ENCODE measurements at regions not wholly inside any gene's neighbourhood (a gene's known extent, or its start where the extent isn't known, plus 50 kb on each side); places are given as distances from the start of the nearest gene placed in this dataset.

DNA sequence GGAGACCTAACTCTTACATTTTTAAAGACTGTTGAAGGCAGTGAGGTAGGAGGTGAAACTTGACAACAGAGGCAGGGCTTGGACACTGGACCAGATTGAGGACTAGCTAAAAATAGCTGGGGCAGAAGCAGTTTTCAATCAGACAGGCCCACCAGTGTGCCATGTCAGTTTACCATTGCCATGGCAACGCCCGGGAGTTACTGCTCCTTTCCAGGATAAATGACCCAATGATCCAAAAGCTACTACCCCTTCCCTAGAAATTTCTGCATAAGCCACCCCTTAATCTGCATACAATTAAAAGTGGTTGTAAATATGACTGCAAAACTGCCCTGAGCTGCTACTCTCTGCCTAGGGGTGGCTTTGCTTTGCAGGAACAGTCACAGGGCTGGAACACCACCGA lies 53.2 kb upstream of the PKP2 start:
- Histone ChIP-seq H3K27ac (ENCODE audit: low read depth, low read length) (no peak overlapping the region), H3K4me3 (ENCODE audit: low read depth, low read length) (no peak overlapping the region), H3K4me1 (ENCODE audit: control insufficient read depth, insufficient read depth, low read length) (no peaks in the 10 kb centered on the region), H3K27me3 (ENCODE audit: control insufficient read depth, insufficient read depth, low read length) (no peaks in the 10 kb centered on the region), H3K36me3 (ENCODE audit: control insufficient read depth, insufficient read depth, low read length) (no peaks in the 10 kb centered on the region), H3K9ac (ENCODE audit: low read depth, low read length) (no peak overlapping the region), H3K9me3 (ENCODE audit: control insufficient read depth, insufficient read depth, low read length) (peaks cover 6% of the 10 kb centered on the region; the same call in 1 of the 2 replicates)

DNA sequence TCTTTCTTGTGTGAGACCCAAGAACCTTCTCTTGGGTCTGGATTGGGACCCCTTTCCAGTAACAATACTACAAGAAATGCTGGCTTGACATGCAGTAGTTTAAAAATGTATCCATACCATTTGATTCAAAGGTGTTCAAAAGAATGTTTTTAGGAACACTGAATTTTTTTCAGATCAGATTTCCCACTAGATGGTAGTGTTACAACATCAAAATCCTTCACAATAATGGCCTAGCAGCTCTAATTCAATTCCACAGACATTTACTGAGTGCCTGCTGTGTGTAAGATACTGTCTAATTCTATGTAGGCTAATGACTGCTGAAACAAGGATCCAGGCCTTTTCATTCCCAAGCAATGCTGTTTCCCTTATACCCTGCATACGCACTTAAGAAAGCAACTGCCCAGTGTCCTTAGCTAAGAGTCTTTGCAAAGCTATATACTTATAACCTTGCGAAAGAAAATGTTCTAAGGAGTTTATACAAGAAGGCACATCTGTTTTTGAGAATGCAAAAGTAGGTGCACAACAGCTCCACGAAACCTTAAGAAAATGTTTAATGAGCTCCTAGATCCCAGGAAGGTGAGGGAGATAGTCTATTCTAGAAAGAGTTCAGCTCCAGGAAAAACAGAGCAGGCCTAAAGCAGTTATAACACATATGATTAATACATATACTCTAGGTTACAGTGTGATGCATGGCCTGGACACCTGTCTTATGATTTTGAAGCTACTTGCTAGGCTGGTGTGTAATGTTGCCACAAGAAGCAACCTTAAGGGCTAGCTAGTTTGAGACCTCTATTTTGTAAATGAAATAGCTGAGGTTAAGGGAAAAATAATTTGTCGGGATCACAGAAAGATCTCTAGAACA lies 50.9 kb upstream of the PKP2 start:
- H3K27ac ChIP-seq (ENCODE audit: low read depth, low read length), result no peak overlapping the region

DNA sequence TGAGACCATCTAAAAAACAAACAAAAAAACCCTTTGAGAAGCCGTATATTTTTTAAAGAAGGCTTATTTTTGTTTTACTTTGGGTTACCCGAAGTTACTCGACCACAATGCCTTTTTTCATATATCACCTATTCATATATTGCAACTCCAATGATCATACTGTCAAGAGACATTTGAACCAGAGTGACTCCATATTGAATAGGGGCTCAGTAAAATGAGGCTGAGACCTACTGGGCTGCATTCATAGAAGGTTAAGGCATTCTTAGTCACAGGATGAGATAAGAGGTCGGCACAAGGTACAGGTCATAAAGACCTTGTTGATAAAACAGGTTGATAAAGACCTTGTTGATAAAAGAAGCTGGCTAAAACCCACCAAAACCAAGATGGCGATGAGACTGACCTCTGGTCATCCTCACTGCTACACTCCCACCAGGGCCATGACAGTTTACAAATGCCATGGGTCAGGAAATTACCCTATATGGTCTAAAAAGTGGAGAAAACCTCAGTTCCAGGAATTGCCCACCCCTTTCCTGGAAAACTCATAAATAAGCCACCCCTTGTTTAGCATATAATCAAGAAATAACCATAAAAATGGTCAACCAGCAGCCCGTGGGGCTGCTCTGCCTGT lies 50.0 kb upstream of the PKP2 start:
- H3K4me1 ChIP-seq (ENCODE audit: control insufficient read depth, insufficient read depth, low read length), result no peaks in the 10 kb centered on the region
- no peak overlapping the region for H3K4me3 ChIP-seq (ENCODE audit: low read depth, low read length)
- H3K9ac ChIP-seq (ENCODE audit: low read depth, low read length), result no peak overlapping the region
- H3K27ac ChIP-seq (ENCODE audit: low read depth, low read length), result no peak overlapping the region
- no peaks in the 10 kb centered on the region for H3K9me3 ChIP-seq (ENCODE audit: control insufficient read depth, insufficient read depth, low read length)
- no peaks in the 10 kb centered on the region for H3K36me3 ChIP-seq (ENCODE audit: control insufficient read depth, insufficient read depth, low read length)
- no peaks in the 10 kb centered on the region for H3K27me3 ChIP-seq (ENCODE audit: control insufficient read depth, insufficient read depth, low read length)

More for the DNA sequence above, 50.9 kb upstream of the PKP2 start:
- Histone ChIP-seq H3K9me3 (ENCODE audit: control insufficient read depth, insufficient read depth, low read length) (no peaks in the 10 kb centered on the region), H3K9ac (ENCODE audit: low read depth, low read length) (no peak overlapping the region), H3K27me3 (ENCODE audit: control insufficient read depth, insufficient read depth, low read length) (no peaks in the 10 kb centered on the region), H3K4me1 (ENCODE audit: control insufficient read depth, insufficient read depth, low read length) (no peaks in the 10 kb centered on the region), H3K36me3 (ENCODE audit: control insufficient read depth, insufficient read depth, low read length) (no peaks in the 10 kb centered on the region), H3K4me3 (ENCODE audit: low read depth, low read length) (no peak overlapping the region)

All from HUES48 (cell line).